ENCODE measurements at regions not wholly inside any gene's neighbourhood (a gene's known extent, or its start where the extent isn't known, plus 50 kb on each side); places are given as distances from the start of the nearest gene placed in this dataset.

DNA sequence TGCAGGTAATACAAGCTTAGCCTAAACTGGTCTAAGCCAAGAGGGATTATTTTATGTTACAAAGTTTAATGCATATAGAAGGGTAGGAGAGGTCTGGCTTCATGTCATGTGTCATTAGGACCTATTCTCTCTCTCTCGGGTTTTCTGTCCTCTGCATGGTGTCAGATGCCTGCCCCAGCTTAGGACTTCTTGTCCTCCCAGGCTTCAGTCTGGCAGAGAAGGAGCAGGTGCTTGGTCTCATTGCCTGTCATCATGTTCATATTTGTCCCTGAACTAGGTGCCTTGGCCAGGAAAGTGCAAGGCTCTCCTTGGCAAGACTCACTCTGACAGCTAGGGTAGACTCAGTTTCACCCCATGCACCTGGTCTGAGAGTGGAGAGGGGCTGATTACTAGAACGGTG, 126.3 kb downstream of the ADAMTS15 start:
- DNase-seq (ENCODE audit: low spot score) = no peak
- Histone ChIP-seq H3K4me3 (no peak overlapping the region), H3K27ac (no peak overlapping the region)
- TF ChIP-seq, protein P1, sequence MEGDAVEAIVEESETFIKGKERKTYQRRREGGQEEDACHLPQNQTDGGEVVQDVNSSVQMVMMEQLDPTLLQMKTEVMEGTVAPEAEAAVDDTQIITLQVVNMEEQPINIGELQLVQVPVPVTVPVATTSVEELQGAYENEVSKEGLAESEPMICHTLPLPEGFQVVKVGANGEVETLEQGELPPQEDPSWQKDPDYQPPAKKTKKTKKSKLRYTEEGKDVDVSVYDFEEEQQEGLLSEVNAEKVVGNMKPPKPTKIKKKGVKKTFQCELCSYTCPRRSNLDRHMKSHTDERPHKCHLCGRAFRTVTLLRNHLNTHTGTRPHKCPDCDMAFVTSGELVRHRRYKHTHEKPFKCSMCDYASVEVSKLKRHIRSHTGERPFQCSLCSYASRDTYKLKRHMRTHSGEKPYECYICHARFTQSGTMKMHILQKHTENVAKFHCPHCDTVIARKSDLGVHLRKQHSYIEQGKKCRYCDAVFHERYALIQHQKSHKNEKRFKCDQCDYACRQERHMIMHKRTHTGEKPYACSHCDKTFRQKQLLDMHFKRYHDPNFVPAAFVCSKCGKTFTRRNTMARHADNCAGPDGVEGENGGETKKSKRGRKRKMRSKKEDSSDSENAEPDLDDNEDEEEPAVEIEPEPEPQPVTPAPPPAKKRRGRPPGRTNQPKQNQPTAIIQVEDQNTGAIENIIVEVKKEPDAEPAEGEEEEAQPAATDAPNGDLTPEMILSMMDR (IDR thresholded peaks at IDR 0.05) = no peak

DNA sequence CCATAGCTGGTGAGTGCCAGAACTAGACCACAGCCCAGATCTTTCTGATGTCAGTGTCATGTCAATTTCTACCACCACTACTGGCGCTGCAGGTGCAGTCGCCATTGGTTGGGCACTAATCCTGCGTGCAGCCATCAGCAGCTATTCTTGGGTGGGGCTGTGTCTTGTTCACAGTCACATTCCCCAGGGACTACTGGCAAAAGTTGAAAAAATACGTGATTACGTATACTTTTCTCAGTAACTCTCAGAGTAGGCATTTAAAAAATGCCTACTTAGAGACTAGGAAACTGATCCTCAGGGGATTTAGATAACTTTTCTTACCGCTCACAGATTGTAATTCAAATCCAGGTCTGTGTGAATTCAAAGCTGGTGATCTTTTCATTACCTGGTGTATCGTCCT, 127.7 kb downstream of the ADAMTS15 start:
- DNase-seq (ENCODE audit: low spot score) = no peak
- no peak overlapping the region for H3K4me3 ChIP-seq
- H3K27ac ChIP-seq = no peak overlapping the region
- TF ChIP-seq, protein P1 (IDR thresholded peaks at IDR 0.05) = no peak

DNA sequence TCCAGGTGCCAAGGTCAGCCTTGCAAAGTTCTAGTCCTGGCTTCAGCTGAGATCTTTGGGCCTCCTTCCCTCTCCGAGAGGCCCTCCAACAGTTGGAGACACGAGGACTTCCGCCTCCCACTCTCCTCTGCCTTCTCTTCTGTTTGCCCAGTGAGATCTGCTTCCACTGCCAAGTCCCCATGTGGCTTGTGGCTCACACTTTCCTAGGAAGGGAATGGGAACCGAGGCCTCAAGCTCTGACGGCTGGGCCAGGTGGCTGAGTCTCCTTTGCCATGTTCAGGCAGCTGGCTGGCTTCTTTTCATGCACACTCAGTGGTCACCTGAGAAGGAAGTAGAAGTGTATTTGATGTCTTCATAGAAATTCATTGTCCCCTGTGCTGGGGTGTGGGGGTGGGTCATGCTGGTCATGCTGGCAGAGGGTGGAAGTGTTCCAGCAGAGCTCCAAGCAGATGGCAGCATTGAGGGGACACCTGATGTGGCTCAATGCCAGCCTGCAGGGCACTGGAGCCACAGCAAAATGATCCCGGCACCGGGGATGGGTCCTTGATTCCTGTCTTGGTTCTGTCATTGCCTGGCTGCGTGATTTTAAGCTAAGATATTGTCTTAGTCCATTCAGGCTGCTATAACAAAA, 130.4 kb downstream of the ADAMTS15 start:
- Histone ChIP-seq H3K27ac (no peak overlapping the region), H3K4me3 (no peak overlapping the region)
- TF ChIP-seq, protein P1 (IDR thresholded peaks at IDR 0.05) = no peak
- DNase-seq (ENCODE audit: low spot score) = no peak

DNA sequence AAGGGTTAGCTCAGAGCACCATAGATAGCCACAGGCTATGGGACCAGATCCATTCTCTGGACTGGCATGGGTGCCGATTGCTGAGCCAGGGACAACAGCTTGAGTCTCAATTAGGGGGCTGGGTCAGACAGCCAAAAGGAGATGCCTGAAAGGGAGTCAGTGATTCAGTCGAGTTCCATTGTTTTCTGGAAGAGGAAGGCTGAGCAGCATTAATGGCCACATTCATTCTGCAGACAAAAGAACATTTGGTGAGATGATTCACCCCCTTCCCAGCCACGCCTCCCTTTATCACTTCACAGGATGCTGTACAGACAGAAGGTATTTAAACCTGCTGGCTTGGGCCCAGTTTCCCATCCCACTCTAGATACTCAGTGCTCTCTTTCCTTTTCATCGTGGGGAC, 131.9 kb downstream of the ADAMTS15 start:
- DNase-seq (ENCODE audit: low spot score) = no peak
- Histone ChIP-seq H3K4me3 (no peak overlapping the region), H3K27ac (peak overlapping the region; percentile 63 to 78)
- TF ChIP-seq, protein P1 (IDR thresholded peaks at IDR 0.05) = no peak

DNA sequence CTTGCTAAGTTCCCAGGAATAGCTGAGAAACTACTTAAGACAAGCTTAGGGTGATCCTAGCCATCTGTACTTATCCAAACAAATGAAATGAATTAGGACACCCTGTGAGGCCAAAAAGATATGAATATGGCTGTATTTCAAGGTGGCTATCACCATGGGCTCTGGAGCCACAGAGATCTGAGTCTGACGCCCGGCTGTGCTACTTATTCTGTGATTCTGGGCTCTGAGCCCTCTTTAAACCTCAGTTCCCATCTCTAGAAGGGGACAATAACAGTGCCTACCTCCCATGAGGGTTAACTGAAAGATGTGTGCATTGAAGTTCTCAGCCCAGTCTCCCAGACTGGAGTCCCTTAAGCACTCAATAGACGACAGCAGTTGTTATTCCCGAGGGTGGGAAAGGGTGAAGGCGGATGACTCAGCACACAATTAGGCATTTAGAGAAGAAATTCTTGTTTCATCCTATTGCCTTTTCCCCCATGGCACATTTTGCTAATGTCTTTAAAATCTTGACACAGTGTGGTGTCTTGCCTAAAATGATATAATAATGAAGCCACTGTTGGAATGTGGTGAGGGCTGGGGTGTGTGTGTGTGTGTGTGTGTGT, 132.5 kb downstream of the ADAMTS15 start:
- DNase-seq (ENCODE audit: low spot score) = no peak
- H3K27ac ChIP-seq = peak overlapping the region; percentile 63 to 78
- no peak overlapping the region for H3K4me3 ChIP-seq
- TF ChIP-seq, protein P1 (IDR thresholded peaks at IDR 0.05) = no peak

DNA sequence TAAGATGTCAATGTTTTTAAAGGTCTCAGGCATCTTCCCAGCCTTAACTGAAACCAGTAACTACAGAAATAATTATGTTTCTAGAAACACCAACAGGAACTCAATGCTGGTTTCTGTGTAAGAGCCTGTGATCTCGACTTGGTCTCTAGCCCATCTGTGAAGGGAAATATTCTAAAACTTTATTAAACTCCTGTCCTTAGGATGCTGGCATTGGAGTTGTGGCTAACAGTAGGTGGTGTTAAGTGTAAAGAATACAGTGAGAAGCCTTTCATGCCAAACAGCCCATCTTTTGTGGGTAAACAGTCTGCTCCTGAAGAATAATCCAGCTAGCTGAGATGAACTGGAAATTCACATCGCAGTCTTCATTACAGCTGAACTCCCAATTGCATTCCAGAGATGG, 133.2 kb downstream of the ADAMTS15 start:
- H3K27ac ChIP-seq = peak overlapping the region; percentile 63 to 78
- TF ChIP-seq, protein P1 (IDR thresholded peaks at IDR 0.05) = no peak

DNA sequence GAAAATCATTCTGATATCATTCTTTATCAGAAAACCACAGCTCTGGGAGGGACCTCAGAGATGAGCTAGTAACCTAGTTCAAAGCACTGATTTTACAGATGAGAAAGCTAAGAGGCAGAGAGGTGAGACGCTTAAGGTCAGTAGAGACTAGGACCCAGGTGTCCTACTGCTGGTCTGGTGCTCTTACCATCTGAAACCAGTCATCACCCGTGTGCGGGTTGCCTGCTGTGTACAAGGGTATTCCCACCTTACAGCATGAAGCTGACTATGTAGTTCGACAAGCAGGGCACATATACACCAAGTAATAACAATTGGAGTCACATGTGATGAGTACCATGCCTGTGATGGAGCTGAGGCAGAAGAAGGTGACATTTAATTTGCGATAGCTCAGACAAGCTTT, 133.7 kb downstream of the ADAMTS15 start:
- Histone ChIP-seq H3K4me3 (no peak overlapping the region), H3K27ac (peak overlapping the region; percentile 63 to 78)
- TF ChIP-seq, protein P1 (IDR thresholded peaks at IDR 0.05) = no peak

More for the DNA sequence above, 133.2 kb downstream of the ADAMTS15 start:
- no peak overlapping the region for H3K4me3 ChIP-seq
- DNase-seq (ENCODE audit: low spot score) = no peak

More for the DNA sequence above, 133.7 kb downstream of the ADAMTS15 start:
- DNase-seq (ENCODE audit: low spot score) = no peak
